OCI-LY3 (cell line): ENCODE measurements at regions not wholly inside any gene's neighbourhood (a gene's known extent, or its start where the extent isn't known, plus 50 kb on each side); places are given as distances from the start of the nearest gene placed in this dataset.

Experiments used
- CTCF ChIP-seq: fragments of 200-600, 300-600 bp; sonication (generic); IDR thresholded peaks from 2 replicates; pipeline ENCODE4 v1.5.1; 2014; ENCODE audit warnings: antibody characterized with exemption, low read length, low read depth
- EZH2phosphoT487 ChIP-seq: fragments of 200-600 bp; shearing (Covaris generic); IDR thresholded peaks from 2 replicates; pipeline ENCODE4 v1.6.1; 2018; ENCODE audit warnings: antibody characterized with exemption, mixed run types, low read depth

GRCh38 chr3:177633671-177634207 lies 436.5 kb upstream of the TBL1XR1 start:
- no peak for TF ChIP-seq CTCF
- TF ChIP-seq EZH2phosphoT487, result no peak
